GM23338 (cell line): ENCODE measurements at regions not wholly inside any gene's neighbourhood (a gene's known extent, or its start where the extent isn't known, plus 50 kb on each side); places are given as distances from the start of the nearest gene placed in this dataset.

Experiments used
- ATAC-seq: fragments of 200-7000 bp; cut with Tn5 transposase; 3 replicates; pipeline ENCODE4 v1.9.1; 2020
- DNase-seq: peaks from one replicate; pipeline ENCODE4 v3.0.0-alpha.2; 2015; ENCODE audit warnings: low spot score
- H2AFZ ChIP-seq: fragments of 200-600 bp; sonication (generic); 2 replicates; pipeline ENCODE4 v1.8.0; 2016; ENCODE audit warnings: antibody characterized with exemption, mild to moderate bottlenecking, moderate library complexity
- H3F3A ChIP-seq: fragments of 200-600 bp; sonication (generic); replicated peaks from 2 replicates; pipeline ENCODE4 v1.8.0; 2017; ENCODE audit warnings: antibody characterized with exemption, mixed run types, low read depth
- H3K27ac ChIP-seq: fragments of 200-600 bp; sonication (generic); 2 replicates; pipeline ENCODE4 v1.6.1; 2016; ENCODE audit warnings: low read depth
- H3K27me3 ChIP-seq: fragments of 200-600 bp; sonication (generic); 2 replicates; pipeline ENCODE4 v1.8.0; 2016; ENCODE audit warnings: mild to moderate bottlenecking, mixed run types, moderate library complexity; ENCODE audit not compliant: insufficient read depth
- H3K36me3 ChIP-seq: fragments of 200-600 bp; sonication (generic); 2 replicates; pipeline ENCODE4 v1.8.0; 2016; ENCODE audit warnings: mild to moderate bottlenecking; ENCODE audit not compliant: insufficient read depth
- H3K4me1 ChIP-seq: fragments of 200-600 bp; sonication (generic); 2 replicates; pipeline ENCODE4 v1.8.0; 2016; ENCODE audit warnings: mild to moderate bottlenecking, moderate library complexity; ENCODE audit not compliant: insufficient read depth
- H3K4me2 ChIP-seq: fragments of 200-600 bp; sonication (generic); 2 replicates; pipeline ENCODE4 v1.7.1; 2017; ENCODE audit warnings: mixed run types
- H3K4me3 ChIP-seq: fragments of 200-600 bp; sonication (generic); 2 replicates; pipeline ENCODE4 v1.6.1; 2016; ENCODE audit warnings: mixed run types
- H3K79me2 ChIP-seq: fragments of 200-600 bp; sonication (generic); replicated peaks from 2 replicates; pipeline ENCODE4 v1.8.0; 2017; ENCODE audit warnings: mild to moderate bottlenecking; ENCODE audit not compliant: insufficient read depth
- H3K9me2 ChIP-seq: fragments of 200-600 bp; sonication (generic); 2 replicates; pipeline ENCODE4 v1.8.0; 2017; ENCODE audit not compliant: insufficient read depth
- H4K20me1 ChIP-seq: fragments of 200-600 bp; sonication (generic); replicated peaks from 2 replicates; pipeline ENCODE4 v1.8.0; 2017; ENCODE audit warnings: mild to moderate bottlenecking; ENCODE audit not compliant: insufficient read depth
- H3K27ac Mint-ChIP-seq: 2 replicates; pipeline ENCODE4 v1.8.0; 2020; ENCODE audit warnings: inconsistent platforms, mild to moderate bottlenecking, moderate library complexity, mixed read lengths
- H3K27me3 Mint-ChIP-seq: 3 replicates; pipeline ENCODE4 v1.8.0; 2022; ENCODE audit warnings: low read depth, mild to moderate bottlenecking, moderate library complexity, mixed read lengths, inconsistent platforms; ENCODE audit not compliant: insufficient read depth, poor library complexity
- H3K36me3 Mint-ChIP-seq: 3 replicates; pipeline ENCODE4 v1.8.0; 2021; ENCODE audit warnings: low read depth, mild to moderate bottlenecking, inconsistent platforms, moderate library complexity, mixed read lengths
- H3K4me1 Mint-ChIP-seq: 3 replicates; pipeline ENCODE4 v1.8.0; 2020; ENCODE audit warnings: mild to moderate bottlenecking, inconsistent platforms, mixed read lengths
- H3K4me3 Mint-ChIP-seq: 3 replicates; pipeline ENCODE4 v1.8.0; 2021; ENCODE audit warnings: moderate library complexity, mild to moderate bottlenecking, inconsistent platforms, mixed read lengths
- H3K9me3 Mint-ChIP-seq: 3 replicates; pipeline ENCODE4 v1.8.0; 2020; ENCODE audit warnings: moderate library complexity, mild to moderate bottlenecking, inconsistent platforms, mixed read lengths
- CREB1 ChIP-seq: fragments of 250-450 bp; sonication (Bioruptor Pico); IDR thresholded peaks from 2 replicates; pipeline ENCODE4 v1.5.0; 2020; ENCODE audit warnings: low read depth, mild to moderate bottlenecking, moderate library complexity
- ETS1 ChIP-seq: IDR thresholded peaks from 2 replicates; pipeline ENCODE4 v1.6.1; 2016; ENCODE audit warnings: antibody characterized with exemption
- EZH2 ChIP-seq: fragments of 200-600 bp; sonication (generic); IDR thresholded peaks from one replicate; pipeline ENCODE4 v1.8.0; 2017; ENCODE audit warnings: antibody characterized with exemption, mild to moderate bottlenecking, low read depth; ENCODE audit not compliant: unreplicated experiment
- EZH2phosphoT487 ChIP-seq: fragments of 200-600 bp; sonication (generic); IDR thresholded peaks from one replicate; pipeline ENCODE4 v1.8.1; 2018; ENCODE audit warnings: antibody characterized with exemption; ENCODE audit not compliant: unreplicated experiment
- JUNB ChIP-seq: IDR thresholded peaks from one replicate; pipeline ENCODE4 v1.6.1; 2016; ENCODE audit warnings: antibody characterized with exemption; ENCODE audit not compliant: unreplicated experiment
- NANOG ChIP-seq: IDR thresholded peaks from 2 replicates; pipeline ENCODE4 v1.6.1; 2016; ENCODE audit warnings: antibody characterized with exemption, borderline replicate concordance
- POLR2AphosphoS5 ChIP-seq: IDR thresholded peaks from 2 replicates; pipeline ENCODE4 v1.6.1; 2016; ENCODE audit warnings: antibody characterized with exemption, low read depth
- ZNF331 ChIP-seq: fragments of 250-450 bp; sonication (Bioruptor Pico); IDR thresholded peaks from 2 replicates; pipeline ENCODE4 v1.5.0; 2020; ENCODE audit warnings: low read depth, mild to moderate bottlenecking, moderate library complexity
- TF ChIP-seq, protein P1 (sequence below): fragments of 250-450 bp; sonication (Bioruptor Pico); IDR thresholded peaks from 2 replicates; pipeline ENCODE4 v1.5.0; 2020; ENCODE audit warnings: mild to moderate bottlenecking, moderate library complexity

DNA sequence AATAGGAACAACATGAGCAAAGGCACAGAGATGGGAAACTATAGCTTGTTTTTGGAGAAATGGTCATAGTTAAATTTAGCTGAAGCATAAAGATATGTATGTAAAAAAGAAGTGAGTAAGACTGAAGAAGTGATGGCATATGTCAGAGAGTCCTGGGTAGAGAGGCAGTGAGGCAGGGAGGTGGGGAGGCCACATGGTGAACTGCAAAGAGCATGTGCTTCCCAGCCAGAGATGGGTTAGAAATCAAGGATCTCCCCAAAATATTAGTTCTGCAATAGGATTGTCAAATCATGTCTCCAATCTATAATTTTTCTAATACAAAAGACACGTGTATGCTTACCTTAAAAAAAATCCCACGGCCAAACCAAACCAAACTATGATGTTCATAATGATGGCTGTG, 82.1 kb upstream of the STXBP6 start (continued):
- TF ChIP-seq, protein P1, sequence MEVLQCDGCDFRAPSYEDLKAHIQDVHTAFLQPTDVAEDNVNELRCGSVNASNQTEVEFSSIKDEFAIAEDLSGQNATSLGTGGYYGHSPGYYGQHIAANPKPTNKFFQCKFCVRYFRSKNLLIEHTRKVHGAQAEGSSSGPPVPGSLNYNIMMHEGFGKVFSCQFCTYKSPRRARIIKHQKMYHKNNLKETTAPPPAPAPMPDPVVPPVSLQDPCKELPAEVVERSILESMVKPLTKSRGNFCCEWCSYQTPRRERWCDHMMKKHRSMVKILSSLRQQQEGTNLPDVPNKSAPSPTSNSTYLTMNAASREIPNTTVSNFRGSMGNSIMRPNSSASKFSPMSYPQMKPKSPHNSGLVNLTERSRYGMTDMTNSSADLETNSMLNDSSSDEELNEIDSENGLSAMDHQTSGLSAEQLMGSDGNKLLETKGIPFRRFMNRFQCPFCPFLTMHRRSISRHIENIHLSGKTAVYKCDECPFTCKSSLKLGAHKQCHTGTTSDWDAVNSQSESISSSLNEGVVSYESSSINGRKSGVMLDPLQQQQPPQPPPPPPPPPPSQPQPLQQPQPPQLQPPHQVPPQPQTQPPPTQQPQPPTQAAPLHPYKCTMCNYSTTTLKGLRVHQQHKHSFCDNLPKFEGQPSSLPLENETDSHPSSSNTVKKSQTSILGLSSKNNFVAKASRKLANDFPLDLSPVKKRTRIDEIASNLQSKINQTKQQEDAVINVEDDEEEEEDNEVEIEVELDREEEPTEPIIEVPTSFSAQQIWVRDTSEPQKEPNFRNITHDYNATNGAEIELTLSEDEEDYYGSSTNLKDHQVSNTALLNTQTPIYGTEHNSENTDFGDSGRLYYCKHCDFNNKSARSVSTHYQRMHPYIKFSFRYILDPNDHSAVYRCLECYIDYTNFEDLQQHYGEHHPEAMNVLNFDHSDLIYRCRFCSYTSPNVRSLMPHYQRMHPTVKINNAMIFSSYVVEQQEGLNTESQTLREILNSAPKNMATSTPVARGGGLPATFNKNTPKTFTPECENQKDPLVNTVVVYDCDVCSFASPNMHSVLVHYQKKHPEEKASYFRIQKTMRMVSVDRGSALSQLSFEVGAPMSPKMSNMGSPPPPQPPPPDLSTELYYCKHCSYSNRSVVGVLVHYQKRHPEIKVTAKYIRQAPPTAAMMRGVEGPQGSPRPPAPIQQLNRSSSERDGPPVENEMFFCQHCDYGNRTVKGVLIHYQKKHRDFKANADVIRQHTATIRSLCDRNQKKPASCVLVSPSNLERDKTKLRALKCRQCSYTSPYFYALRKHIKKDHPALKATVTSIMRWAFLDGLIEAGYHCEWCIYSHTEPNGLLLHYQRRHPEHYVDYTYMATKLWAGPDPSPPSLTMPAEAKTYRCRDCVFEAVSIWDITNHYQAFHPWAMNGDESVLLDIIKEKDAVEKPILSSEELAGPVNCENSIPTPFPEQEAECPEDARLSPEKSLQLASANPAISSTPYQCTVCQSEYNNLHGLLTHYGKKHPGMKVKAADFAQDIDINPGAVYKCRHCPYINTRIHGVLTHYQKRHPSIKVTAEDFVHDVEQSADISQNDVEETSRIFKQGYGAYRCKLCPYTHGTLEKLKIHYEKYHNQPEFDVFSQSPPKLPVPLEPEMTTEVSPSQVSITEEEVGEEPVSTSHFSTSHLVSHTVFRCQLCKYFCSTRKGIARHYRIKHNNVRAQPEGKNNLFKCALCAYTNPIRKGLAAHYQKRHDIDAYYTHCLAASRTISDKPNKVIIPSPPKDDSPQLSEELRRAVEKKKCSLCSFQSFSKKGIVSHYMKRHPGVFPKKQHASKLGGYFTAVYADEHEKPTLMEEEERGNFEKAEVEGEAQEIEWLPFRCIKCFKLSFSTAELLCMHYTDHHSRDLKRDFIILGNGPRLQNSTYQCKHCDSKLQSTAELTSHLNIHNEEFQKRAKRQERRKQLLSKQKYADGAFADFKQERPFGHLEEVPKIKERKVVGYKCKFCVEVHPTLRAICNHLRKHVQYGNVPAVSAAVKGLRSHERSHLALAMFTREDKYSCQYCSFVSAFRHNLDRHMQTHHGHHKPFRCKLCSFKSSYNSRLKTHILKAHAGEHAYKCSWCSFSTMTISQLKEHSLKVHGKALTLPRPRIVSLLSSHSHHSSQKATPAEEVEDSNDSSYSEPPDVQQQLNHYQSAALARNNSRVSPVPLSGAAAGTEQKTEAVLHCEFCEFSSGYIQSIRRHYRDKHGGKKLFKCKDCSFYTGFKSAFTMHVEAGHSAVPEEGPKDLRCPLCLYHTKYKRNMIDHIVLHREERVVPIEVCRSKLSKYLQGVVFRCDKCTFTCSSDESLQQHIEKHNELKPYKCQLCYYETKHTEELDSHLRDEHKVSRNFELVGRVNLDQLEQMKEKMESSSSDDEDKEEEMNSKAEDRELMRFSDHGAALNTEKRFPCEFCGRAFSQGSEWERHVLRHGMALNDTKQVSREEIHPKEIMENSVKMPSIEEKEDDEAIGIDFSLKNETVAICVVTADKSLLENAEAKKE, result no peak
- TF ChIP-seq ZNF331 (no peak), EZH2phosphoT487 (no peak), EZH2 (no peak), CREB1 (no peak), ETS1 (no peak)

- H3K27ac Mint-ChIP-seq, result no peak overlapping the region
- 0 out of 2 replicates have a peak, but pooled peaks cover 7% of the 10 kb centered on the region for H3K9me2 ChIP-seq
- no peak overlapping the region for H2AFZ ChIP-seq
- H3F3A ChIP-seq, result no peaks in the 10 kb centered on the region
- ATAC-seq (no peak), DNase-seq (no peak)
- H3K27ac ChIP-seq, result no peak overlapping the region
- H3K4me3 ChIP-seq, result no peak overlapping the region
- no peaks in the 10 kb centered on the region for H3K36me3 ChIP-seq
- no peak overlapping the region for H3K4me3 Mint-ChIP-seq
- TF ChIP-seq NANOG, result no peak
- no peak for TF ChIP-seq POLR2AphosphoS5
- no peak for TF ChIP-seq EZH2
- TF ChIP-seq JUNB, result no peak
- H3K27me3 Mint-ChIP-seq, result peaks cover 4% of the 10 kb centered on the region
- no peaks in the 10 kb centered on the region for H3K79me2 ChIP-seq
- no peak overlapping the region for H3K4me2 ChIP-seq
- no peaks in the 10 kb centered on the region for H4K20me1 ChIP-seq
- no peaks in the 10 kb centered on the region for H3K36me3 Mint-ChIP-seq
- H3K9me3 Mint-ChIP-seq, result no peaks in the 10 kb centered on the region
- no peaks in the 10 kb centered on the region; the same call in 1 of the 2 replicates for H3K4me1 ChIP-seq
- no peaks in the 10 kb centered on the region for H3K27me3 ChIP-seq
- no peaks in the 10 kb centered on the region; the same call in 2 of the 3 replicates for H3K4me1 Mint-ChIP-seq
Measured at GRCh38 chr14:25122843-25123242, 72.9 kb upstream of the STXBP6 start.
